ENCODE measurements at regions not wholly inside any gene's neighbourhood (a gene's known extent, or its start where the extent isn't known, plus 50 kb on each side); places are given as distances from the start of the nearest gene placed in this dataset.

DNA sequence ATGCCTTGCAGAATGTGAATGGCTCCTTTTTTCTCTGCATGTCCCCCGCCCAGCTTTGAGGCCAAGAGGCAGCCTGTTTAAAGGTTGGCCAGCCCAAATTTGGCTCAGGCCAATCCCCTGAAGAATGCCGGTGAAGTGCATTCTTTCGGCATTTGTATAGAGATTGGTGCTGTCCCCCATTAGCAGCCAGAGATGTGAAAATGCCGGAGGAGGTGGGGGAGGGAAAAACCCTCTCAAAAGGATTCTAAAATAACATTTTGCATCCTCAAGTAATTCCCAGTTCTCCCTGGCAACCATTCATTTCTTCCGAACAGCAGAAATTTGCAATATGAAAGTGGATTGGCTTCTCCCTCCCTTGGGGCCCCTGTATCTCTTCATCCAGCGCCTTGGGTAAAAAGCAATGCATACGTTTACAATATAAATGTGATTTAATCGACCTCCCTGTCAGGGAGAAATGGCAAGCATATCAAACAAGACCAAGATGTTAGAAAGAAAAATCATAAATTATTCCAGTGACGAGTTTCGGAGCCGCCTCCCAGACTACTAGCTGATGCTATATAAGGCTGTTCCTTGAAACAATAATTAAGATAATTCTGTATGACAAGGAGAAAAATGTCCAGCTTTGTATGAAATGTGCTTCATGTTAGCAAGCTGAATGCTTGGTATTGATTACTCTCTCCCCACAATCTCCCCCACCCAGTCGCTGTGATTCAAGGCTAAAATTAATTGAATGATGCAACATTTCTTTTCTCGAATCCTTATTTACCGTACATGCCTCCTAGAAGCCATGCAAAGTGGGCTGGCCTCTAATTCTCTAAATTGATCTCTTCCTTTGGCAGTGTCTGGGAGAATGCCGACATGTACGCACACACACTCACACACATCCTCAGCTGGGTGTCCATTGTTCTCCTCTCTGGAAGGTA, 323.7 kb downstream of the RPS24 start:
- no peak for DNase-seq (ENCODE audit: low read depth in 1 of 2, low spot score in 1 of 2)

DNA sequence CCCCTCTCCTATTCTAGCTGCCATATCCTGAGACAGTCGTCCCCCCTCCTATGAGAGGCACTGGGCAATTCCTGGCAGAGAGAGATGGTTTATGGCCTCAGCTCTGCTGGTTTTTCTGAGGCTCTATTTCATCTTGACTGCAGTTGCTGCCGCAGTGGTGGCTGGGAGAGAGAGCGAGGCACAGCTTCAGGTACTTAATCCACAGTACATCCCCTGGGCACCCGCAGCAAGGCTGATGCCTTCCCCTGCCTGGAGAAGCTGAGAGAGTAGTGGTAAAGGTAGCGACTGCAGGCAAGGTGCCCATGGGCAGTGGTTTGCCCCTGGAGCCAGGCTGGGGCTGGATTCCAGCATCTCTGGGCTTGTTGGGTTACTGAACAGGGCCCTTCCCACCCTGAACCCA, 324.7 kb downstream of the RPS24 start:
- no peak for DNase-seq (ENCODE audit: low read depth in 1 of 2, low spot score in 1 of 2)

DNA sequence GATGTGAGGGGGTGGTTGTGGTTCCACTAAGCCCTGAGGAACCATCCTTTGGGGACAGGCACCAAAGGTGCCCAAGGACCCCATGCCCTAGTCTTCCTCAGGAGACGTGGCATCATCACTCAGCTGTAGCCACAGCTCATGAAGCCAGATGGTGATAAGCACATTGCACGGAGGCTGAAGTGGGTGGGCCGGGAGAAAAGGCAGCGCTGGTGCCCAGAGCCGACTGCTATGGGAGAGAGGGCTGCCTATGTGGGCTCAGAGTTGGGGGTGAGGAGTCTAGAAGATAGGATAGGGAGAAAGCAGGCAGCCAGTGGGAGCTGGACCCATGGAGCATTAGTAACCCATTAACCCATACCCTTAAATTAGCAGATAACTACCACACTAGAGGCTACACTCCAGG, 325.3 kb downstream of the RPS24 start:
- no peak for DNase-seq (ENCODE audit: low read depth in 1 of 2, low spot score in 1 of 2)

DNA sequence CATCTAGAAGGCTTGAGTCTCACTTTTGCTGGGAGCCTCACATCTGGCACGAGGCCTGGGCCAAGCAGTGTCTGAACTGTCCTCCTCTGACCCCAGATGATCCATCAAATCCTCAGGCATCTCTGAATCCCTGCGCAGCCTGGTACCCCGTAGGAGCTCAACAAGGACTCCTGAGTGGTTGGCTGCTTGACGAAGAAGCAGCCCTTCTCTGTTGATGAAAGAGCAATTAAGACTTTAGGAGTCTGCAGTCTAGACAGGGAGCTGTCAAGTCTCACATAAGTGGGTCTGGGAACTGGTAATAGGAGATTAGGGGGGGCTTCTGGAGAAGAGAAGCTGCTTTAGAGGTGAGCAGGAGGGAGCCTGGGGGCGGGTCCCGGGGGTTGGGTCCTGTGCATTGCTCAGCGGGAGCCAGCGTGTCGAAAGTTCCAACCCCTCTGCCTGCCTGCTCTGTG, 326.0 kb downstream of the RPS24 start:
- DNase-seq (ENCODE audit: low read depth in 1 of 2, low spot score in 1 of 2): no peak

DNA sequence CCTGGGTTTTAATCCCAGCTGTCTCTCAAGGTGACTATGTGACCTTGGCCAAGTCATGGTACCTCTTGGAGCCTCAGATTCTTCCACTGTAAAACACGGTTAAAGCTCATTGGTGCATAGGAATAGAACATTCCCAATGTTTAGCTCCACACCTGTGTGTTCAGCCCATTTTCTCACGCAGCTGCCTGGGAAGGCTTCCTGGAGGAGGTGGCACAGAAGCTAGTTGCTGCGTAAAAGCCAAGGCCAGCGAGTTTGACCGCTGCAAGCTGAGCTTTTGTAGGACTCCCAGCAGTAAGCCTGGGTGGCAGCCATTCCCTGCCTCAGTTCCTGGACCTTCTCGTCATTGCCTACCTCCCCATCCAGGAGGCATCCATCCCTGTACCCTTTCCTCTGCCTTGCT, 326.6 kb downstream of the RPS24 start:
- no peak for DNase-seq (ENCODE audit: low read depth in 1 of 2, low spot score in 1 of 2)

DNA sequence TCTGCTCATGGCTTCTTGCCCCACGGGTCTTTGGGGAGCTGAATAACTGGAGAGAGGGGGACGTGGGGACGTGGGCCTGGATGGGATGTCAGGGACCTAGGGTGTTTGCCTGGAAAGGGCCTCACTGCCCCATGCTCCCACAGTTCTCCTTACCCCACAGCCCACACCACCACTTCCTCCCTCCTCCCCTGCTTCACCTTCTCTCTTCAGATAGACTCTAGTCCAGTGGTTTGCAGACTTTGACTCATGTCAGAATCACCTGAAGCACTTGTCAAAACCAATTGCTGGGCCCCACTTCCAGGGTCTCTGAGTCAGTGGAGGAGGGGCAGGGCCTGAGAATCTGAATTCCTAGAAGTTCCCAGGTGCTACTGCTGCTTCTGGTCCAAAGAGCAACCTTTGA, 327.4 kb downstream of the RPS24 start:
- DNase-seq (ENCODE audit: low read depth in 1 of 2, low spot score in 1 of 2): no peak

GRCh38 chr10:78362406-78363022, 328.9 kb downstream of the RPS24 start:
- DNase-seq (ENCODE audit: low read depth in 1 of 2, low spot score in 1 of 2): no peak

DNA sequence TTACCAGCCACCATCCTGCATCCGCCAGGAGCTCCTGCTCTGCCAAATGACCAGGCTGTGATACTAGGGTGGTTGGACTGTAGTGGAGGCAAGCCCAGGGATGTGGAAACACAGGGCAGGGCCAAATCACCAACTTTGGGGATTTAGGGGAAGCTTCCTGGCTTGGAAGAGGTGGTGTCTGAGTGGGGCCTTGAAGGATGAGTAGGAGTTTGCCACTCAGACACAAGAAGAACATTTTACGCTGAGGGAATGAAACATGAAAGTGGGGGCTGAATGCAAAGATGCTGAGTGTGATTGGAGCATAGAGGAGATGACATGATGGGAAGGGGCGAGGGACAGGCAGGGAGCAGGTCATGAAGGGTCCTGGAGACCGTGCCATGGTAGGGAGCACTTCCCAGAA, 329.5 kb downstream of the RPS24 start:
- DNase-seq (ENCODE audit: low read depth in 1 of 2, low spot score in 1 of 2): no peak

- no peak for DNase-seq (ENCODE audit: low read depth in 1 of 2, low spot score in 1 of 2)
These were observed 332.0 kb downstream of the RPS24 start for GRCh38 chr10:78365694-78366093.

- DNase-seq (ENCODE audit: low read depth in 1 of 2, low spot score in 1 of 2): no peak
These were observed 333.2 kb downstream of the RPS24 start for GRCh38 chr10:78366663-78367411.

DNA sequence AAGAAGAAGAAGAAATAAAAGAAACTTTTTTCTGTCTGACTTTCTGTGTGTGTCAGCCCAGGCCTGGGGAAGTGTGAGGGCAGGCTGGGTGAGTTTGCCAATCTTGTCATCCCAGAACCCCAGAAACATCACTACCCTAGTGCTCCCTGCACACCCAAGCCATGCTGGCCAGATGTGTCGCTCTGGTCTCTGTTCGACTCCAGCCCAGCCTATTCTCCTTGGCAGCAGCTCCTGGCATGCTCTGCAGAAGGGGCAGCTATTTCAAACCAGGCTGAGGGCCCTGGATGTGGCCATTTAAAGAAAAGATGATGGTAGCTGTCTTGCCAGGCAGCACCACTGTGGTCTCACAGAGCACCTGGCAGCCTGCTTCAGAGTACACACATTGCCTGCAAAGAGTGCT, 334.1 kb downstream of the RPS24 start:
- no peak for DNase-seq (ENCODE audit: low read depth in 1 of 2, low spot score in 1 of 2)

DNA sequence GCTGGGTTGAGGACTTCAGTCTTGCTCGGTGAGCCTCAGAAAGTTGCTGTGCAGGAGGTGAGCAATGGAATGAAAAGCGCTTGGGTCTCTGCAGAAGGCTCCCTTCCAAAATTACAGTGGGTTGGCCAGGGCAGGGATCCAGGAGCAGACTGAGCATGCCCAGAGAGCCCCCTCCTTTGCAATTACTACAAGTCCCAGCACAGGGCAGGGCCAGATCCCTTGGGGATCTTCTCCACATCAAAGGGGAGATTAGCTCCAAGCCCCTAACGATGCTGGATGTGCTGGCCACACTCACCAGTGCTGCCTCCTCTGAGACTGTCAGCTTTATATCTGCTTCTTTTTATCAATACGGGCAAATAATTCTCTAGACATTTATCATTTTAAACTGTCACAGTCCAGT, 337.5 kb downstream of the RPS24 start:
- DNase-seq (ENCODE audit: low read depth in 1 of 2, low spot score in 1 of 2): no peak

GRCh38 chr10:78372806-78373205, 339.1 kb downstream of the RPS24 start:
- no peak for DNase-seq (ENCODE audit: low read depth in 1 of 2, low spot score in 1 of 2)

- no peak for DNase-seq (ENCODE audit: low read depth in 1 of 2, low spot score in 1 of 2)
These were observed 340.8 kb downstream of the RPS24 start for GRCh38 chr10:78374331-78375028.

- no peak for DNase-seq (ENCODE audit: low read depth in 1 of 2, low spot score in 1 of 2)
These were observed 342.5 kb downstream of the RPS24 start for GRCh38 chr10:78375854-78376785.

GRCh38 chr10:78377356-78377755, 343.7 kb downstream of the RPS24 start:
- DNase-seq (ENCODE audit: low read depth in 1 of 2, low spot score in 1 of 2): no peak

- DNase-seq (ENCODE audit: low read depth in 1 of 2, low spot score in 1 of 2): no peak
These were observed 344.5 kb downstream of the RPS24 start for GRCh38 chr10:78378192-78378591.

GRCh38 chr10:78381107-78381506, 347.4 kb downstream of the RPS24 start:
- no peak for DNase-seq (ENCODE audit: low read depth in 1 of 2, low spot score in 1 of 2)

DNA sequence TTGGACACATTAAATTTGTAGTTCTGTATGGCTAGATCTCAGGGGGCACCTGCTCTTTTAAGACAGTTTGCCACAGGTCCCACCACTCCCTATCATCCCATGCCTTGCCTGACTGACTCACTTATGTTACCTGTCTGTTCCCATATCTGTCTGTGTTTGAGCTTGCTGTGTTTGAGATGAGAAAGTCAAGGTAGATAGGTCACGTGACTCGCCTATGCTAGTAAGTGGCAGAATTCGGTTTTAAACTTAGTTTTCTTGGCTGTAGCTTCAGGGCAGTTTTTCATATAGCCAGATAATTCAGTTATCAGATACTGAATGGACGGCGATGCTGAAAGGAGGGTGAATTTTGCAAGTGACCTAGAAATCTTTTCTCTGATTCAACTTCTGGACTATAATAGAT, 348.4 kb downstream of the RPS24 start:
- no peak for DNase-seq (ENCODE audit: low read depth in 1 of 2, low spot score in 1 of 2)

GRCh38 chr10:78382772-78383171, 349.1 kb downstream of the RPS24 start:
- no peak for DNase-seq (ENCODE audit: low read depth in 1 of 2, low spot score in 1 of 2)

Data from activated T-helper 1 cell treated with anti-CD3 and anti-CD28 coated beads, Interleukin-2, amount 50 U/mL, for 16 hours (primary cell).